ENCODE measurements at regions not wholly inside any gene's neighbourhood (a gene's known extent, or its start where the extent isn't known, plus 50 kb on each side); places are given as distances from the start of the nearest gene placed in this dataset.

GRCh38 chr5:26813235-26813634 lies 225.2 kb downstream of the CDH9 start:
- no peaks in the 10 kb centered on the region for H3K27me3 ChIP-seq (replicated peaks in 1 of 2; ENCODE audit: control insufficient read depth in 2 of 2, insufficient read depth in 2 of 2, low read length in 1 of 2)
- H3K4me2 ChIP-seq (ENCODE audit: control insufficient read depth, insufficient read depth), result no peak overlapping the region
- H3K4me3 ChIP-seq, result no peak overlapping the region
- no peak overlapping the region for H3K9ac ChIP-seq (ENCODE audit: control insufficient read depth, insufficient read depth, low read length)
- BruUV-seq (replicated peaks), result no TSS peak
- in situ Hi-C loops (cut with MboI), result no loop called here
- ChIA-PET SMC1A (ENCODE audit: uncharacterized antibody, unreplicated experiment) (no interaction called here), CTCF (no interaction called here), POLR2A (interaction anchor here (0.6 kb wide), 1 partner anchor 53 kb away, joined by 7 read pairs; no protein-coding TSS in a partner anchor), RAD21 (ENCODE audit: unreplicated experiment) (no interaction called here)
- no peak for FAIRE-seq
- intact Hi-C loops (cut with micrococcal nuclease; ENCODE audit: unreplicated experiment), result no loop called here
- H3K9me3 ChIP-seq (replicated peaks; ENCODE audit: control insufficient read depth, insufficient read depth, low read length), result no peaks in the 10 kb centered on the region
- no peak for TF ChIP-seq TCF3 (IDR thresholded peaks at IDR 0.05; ENCODE audit: borderline replicate concordance, insufficient read depth, low read depth, low read length)
- no peak for TF ChIP-seq FOS (IDR thresholded peaks at IDR 0.05; ENCODE audit: borderline replicate concordance, extremely low read depth, insufficient read length)
- no peak for TF ChIP-seq RELA (IDR thresholded peaks at IDR 0.05; ENCODE audit: borderline replicate concordance, partially characterized antibody)
- no peak for TF ChIP-seq CREM (IDR thresholded peaks at IDR 0.05; ENCODE audit: low read depth)
- TF ChIP-seq MYC (IDR thresholded peaks at IDR 0.05; ENCODE audit: insufficient read depth, insufficient read length, insufficient replicate concordance, low read length, severe bottlenecking), result no peak
- no peak for TF ChIP-seq ZNF384 (IDR thresholded peaks at IDR 0.05; ENCODE audit: borderline replicate concordance, low read depth, low read length)
- TF ChIP-seq RB1 (IDR thresholded peaks at IDR 0.05; ENCODE audit: borderline replicate concordance), result no peak
- no peak for TF ChIP-seq NFXL1 (IDR thresholded peaks at IDR 0.05; ENCODE audit: borderline replicate concordance)
- TF ChIP-seq IKZF2 (IDR thresholded peaks at IDR 0.05), result no peak
- no peak for TF ChIP-seq ZNF687 (IDR thresholded peaks at IDR 0.05)
- no peak for TF ChIP-seq RAD51 (IDR thresholded peaks at IDR 0.05)
- TF ChIP-seq TCF7 (IDR thresholded peaks at IDR 0.05; ENCODE audit: borderline replicate concordance), result no peak
- 33% methylated on average over 7 of the region's 7 CpGs for WGBS (ENCODE audit: insufficient coverage, insufficient replicate concordance, low lambda C conversion rate, missing lambda C conversion rate)
- no peaks in the 10 kb centered on the region for H3K4me1 ChIP-seq (ENCODE audit: control insufficient read depth, insufficient read depth, low read length)
- H3K27ac ChIP-seq (ENCODE audit: control insufficient read depth, insufficient read depth), result no peak overlapping the region
- H3K79me2 ChIP-seq (ENCODE audit: control insufficient read depth, insufficient read depth, low read length), result no peaks in the 10 kb centered on the region
- H4K20me1 ChIP-seq (ENCODE audit: control insufficient read depth, insufficient read depth), result no peaks in the 10 kb centered on the region
- DNase-seq (ENCODE audit: low read depth, low spot score), result no peak
- no peak for ATAC-seq
- H2AFZ ChIP-seq (ENCODE audit: control insufficient read depth, low read depth, low read length), result no peak overlapping the region
- H3K36me3 ChIP-seq (ENCODE audit: control insufficient read depth in 2 of 2, insufficient read depth in 2 of 2, low read length in 1 of 2), result no peaks in the 10 kb centered on the region
